ENCODE measurements at regions not wholly inside any gene's neighbourhood (a gene's known extent, or its start where the extent isn't known, plus 50 kb on each side); places are given as distances from the start of the nearest gene placed in this dataset.
"Not testable (repeated sequence)": the region's sequence is repeated elsewhere in the genome, so short reads cannot be mapped to it uniquely, and the experiment has no call there.

DNA sequence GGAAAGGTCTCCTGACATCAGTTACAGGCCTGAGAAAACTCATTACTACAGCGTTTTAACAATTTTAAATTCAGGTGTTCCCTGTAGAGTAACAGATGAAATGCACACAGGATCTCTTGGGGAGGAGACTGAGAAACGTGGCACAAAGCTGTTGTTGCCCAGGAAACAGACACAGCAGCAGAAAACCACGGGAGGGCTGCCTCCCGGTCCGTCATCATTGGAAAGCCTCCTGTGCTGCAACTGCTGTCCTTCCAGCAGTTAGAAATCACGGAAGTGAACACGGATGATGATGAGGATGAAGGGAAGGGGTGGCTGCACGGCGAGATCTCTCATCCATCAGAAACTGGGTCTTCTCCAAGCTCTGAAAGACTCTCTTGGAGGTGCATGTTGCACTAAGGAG lies 94.6 kb upstream of the RNF32 start:
- peak; percentile 28 for DNase-seq

DNA sequence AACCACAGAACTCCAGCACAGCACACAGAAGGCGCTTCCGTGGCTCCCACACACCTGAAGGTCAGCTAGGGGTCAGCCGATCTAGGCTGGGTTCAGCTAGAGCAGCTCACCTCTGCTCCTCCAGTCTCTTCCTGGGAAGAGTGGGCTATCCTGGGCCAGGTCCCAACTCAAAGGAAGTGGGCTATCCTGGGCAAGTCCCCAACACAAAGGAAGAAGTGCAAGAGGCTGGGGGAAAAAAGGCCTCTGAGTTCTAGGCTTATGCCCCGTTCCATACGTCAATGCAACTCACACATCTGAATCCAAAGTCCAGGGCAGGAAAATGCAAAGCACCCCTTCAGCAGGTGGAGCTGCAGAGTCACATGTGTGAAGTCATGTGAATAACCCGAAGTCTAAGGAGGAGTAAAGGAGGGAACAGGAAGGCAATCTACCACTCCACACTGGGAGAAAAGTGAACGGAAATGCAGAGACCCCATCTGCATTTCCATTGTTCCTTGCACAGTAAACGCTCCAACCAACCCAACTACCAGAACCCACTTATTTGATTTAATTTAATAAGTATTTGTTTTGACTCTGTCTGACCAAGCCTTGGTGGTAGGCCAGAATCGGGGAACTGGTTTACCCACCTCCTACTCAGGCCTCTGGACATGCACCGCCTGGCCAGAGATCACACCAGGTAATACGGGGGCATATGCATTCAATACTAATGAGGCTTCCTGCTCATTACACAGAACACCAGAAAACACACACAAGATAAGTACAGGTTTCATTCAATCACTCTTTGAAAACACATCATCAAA lies 95.5 kb upstream of the RNF32 start:
- DNase-seq, result no peak

DNA sequence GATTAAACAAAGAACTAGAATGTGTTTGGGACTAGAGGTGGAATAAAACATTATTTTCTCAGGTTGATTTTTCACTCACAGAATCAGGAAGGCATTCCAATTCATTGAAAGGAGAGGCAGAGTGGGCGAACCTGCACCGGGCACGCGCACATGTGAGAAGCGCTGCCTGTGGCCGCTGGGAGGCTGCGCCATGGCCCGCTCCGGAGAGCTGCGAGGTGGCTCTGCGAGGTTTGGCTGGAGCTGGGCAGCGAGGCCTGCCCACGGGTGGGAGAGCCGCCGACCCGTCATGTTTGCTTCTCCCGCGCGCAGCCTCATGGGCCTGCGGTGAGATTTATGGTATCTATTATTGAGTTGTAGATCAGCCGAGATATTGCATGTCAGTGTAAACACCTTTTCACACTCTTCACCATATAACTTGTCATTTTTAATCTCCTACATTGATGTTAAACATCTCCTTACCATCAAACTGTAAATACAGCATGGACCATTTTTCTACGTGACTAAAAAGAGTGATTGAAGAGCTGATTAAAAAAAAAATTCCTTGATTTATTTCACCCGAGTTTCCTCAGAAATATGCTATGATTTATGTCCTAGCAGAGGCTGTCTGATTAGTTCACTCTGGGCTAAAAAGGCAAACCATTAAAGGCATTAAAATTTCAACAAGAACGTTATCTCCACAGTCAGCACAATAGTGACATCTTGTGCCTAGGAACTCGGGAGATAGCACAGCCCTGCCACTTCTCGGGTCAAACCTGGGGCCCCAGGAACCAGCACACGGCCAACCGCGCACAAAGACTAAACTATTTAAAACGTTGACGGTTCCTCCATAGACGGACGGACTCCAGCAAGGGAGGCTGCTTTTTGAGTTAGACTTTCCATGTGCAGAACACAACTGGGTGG lies 96.6 kb upstream of the RNF32 start:
- no peak for DNase-seq

DNA sequence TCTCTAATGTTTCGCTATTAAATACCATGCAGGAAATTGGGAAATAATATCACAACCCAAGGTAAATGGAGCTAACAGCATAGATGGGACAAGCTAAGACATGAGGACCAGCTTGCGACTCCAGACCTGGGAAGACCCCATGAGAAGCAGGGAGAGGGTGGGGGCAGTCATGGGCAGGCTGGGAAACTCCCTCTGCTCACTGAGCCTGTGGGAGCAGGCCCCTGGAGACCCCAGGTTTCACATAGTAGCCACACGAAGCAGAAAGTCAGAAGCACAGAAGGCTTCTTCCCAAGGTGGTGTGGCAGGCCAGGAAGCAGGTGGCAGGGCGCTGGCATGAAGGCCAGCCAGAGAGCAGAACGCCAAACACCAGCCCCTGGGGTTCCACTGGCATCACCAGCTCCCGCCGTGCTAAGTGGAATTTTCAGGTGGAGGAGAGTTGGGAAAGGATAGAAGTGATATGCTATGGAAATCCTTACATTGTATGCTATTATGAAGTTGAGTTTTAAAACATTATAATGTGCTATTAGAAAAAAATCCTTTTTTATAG lies 99.9 kb upstream of the RNF32 start:
- no peak for DNase-seq

DNA sequence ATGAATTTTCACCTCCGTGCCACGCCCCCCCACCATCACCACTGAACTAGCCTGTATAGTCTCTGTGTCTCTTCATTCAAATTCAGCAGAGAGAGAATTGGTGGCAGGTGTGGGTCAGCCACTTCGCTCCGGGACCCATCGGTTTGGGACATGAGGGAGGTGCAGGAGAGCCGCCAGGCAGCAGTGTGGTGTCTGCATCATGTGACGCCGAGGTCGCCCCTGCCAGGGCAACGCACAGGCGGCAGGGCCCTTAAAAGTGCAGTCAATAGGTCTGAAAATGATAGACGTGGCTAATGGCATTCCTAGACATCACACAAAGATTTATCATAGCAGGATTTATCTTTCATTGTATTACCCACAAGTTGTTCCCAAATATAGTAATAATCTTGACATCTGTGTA lies 100.6 kb upstream of the RNF32 start:
- no peak for DNase-seq

DNA sequence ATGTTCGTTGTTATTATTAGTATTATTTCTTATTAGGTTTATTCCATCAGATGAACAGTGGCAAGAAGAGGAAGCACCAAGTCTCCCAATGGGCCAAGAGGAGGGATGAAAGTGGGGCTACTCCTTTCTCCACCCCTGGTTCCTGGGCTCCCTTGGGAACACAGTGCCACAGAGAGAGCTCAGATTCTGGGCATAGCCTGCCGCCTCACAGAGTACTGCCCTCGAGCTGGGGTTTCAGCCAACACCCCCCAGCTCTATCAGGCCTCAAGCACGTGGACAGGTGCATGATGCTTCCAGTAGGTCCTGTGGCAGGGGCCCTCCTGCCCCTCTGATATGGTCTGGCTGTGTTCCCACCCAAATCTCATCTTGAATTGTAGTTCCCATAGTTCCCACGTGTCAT lies 103.6 kb upstream of the RNF32 start:
- no peak for DNase-seq

DNA sequence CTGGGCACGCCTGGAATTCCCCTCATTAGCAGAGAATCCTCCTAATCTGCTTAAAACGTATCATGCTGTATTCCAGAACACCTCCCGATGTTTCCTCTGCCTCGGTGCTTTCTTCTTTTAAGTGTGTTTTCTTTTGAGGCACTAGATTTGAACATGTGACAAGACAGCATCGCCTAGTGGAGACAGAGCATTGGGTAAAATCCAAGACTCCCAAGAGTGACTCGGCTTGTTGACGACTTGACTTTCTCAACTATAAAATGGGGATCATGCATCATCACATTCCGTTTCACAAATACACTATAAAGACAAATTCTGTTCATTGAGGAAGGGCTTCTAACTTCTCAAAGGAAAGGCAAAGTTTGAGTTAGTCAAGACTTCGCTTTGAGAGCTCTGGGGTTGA lies 105.6 kb upstream of the RNF32 start:
- no peak for DNase-seq

DNA sequence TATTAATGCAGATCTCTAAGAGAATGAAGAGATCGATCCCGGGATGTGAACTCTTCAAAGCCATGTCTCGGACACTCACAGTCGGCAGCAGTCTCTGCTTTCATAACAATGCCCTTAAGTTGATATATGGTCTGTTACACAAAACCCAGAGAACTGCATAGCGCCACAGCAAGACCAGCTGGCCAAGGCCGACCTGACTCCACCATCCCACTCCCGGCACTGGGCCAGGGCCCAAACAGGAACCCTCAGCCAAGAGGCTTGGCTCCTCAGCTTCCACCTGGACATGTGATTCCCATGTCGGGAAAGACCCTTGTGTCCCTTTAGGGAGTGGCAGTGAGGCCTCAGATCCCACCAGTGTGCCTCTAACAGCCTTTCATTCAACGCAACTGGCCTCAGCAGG lies 106.6 kb upstream of the RNF32 start:
- no peak for DNase-seq

DNA sequence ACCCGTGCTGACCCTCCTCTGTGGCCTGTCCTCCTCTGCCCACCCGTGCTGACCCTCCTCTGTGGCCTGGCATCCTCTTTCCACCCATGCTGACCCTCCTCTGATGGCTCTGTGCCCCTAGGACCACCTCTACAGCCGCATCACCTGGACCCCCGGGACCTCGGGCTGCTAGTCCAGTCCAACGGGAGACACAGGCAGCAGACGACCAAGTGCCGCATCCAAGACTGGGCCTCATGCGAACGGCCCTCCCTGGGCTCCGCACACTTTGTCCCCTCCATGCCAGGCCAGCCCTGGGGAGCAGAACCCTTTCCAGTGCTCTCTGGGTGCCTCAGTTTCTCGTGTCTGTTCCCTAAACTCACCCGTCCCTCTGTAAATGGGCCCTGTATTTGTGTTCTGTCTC lies 107.2 kb upstream of the RNF32 start:
- DNase-seq, result no peak

DNA sequence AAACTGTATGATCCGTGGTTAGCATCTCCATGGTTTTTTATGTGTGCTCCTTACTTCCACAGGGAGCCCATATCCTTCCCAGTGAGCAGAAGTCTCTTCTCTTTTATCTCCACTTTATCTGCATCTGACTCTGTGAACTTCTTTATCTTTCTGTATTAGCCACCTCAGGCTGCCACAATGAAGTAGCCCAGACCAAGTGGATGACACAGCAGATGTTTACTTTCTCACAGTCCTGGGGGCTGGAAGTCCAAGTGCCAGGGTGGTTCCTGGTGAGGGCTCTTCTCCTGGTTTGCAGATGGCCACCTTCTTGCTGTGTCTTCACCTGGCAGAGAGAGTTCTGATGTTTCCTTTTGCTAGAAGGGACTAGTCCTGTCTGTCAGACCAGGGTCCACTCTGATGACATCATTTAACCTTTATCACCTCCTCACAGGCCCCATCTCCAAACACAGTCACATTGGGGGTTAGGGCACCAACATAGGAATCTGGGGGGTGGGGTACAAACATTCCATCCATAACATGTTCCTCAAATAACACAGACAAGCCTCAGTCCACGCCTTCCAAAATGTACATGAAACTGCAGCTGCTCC lies 108.5 kb upstream of the RNF32 start:
- no peak for DNase-seq

DNA sequence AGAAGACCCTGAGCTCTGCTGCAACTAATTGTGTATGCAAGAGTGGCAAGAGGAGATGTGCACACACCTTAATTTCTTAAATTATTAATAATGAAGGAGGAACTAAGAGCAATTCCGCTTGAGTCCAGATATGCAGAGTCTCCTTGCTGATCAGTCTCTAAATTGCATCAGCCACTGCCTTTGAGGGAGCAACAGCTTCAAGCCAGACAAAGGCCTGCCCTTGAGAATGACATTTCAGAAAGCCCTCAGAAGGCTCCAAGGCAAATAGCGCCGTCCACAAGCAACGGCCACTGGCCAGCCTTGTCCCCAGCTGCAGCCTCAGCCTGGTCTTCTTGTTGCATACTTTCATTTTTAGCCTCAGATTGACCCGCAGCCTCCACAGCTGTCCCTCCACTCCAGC lies 110.6 kb upstream of the RNF32 start:
- no peak for DNase-seq

DNA sequence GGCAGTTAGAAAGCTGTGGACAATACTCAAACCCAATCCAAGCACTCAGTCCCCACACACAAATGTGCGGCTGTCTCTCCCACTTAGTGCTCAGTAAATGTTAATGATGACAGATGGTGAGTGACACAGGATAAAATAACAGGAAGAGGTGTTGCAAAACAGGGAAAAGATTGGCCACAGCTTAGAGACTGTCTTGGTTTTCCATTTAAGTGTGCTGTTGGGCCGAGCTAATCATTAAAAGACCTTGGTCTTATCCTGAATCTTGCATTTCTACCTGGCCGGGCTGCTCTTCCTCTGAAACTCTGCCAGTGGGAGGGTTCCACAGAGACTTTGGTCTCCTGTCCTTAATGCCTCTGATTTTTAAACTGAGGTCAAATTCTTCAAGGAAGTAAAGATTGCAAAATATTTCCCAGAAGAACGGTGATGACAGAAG lies 113.1 kb upstream of the RNF32 start:
- no peak for DNase-seq

DNA sequence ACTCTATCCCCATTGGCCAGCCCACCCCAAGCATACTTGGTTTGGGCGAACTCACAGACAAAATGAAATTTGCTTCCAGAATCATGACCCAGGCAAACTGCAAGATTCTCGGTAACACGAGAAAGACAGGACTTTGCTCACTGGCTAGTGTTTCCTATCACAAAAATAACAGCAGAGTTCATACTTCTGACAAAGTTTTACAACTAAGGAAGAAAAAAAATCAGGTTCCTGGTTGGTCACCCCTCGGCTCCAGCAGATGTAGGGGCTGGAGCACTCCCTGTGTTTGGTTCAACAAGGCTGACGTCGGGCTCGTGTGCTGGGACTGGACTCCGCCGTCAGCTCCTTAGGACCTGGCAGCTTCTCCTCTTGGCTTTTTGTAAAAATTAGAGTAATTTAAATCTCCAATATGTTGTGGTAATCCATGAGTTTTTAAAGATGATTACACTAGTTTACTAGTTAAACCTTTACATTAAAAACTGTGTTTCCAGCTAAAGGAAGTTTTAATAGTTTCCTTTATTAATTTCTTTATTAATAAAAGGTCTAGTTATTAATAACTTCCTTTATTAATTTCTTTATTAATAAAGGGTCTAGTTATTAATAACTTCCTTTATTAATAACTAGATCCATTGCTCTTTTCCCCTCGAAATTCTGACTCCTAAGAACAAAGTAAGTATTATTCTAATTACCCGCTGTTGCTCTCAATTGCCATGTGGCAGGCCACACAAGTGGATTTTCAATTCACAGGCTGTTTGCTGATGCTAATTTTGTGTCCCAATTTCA lies 115.6 kb upstream of the RNF32 start:
- DNase-seq, result no peak

DNA sequence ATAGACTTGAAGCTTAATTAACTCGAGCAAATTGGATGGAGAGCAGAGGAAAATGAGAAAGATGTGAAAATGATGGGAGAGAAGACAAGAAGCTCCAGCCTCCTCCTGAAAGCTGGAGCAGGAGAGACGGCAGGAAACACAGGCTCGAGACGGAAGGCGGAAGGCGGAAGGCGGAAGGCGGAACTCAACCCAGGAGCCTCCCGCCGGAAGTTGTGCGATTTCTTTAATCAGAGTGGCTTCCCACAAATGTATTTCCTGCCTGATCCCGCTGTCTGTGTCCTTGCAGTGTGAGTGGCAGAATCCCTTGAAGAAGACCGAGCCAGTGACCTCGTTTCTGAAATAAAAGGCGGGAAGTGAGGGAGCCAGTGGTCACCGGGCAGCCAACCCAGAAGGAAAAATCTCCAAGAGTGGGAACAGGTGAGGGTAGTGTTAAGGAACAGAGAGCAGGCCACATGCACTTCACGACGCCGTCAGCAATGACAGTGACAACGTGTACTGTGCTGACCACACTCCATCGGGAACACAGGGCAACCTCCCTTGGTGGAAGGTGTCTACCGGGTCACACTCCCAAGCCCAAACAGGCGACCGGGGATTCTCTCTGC lies 117.0 kb upstream of the RNF32 start:
- no peak for DNase-seq

DNA sequence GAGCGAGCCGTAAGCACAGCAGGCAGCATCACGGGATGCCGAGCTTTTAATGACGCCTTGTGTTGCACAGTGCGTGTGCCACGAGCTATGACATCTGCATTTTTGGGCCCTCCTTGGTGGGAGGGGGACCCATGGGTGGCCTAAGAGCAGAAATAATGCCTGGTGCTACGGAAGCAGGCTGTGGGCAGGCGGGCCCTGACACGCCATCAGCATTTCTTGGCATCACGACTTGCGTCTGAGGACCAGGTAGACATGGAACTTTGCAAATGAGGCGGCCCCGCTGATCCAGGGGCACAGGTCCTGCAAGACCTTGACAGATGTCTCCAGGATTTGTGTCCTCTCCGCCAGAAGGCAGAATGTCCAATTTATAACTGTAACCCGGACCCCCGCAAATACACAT lies 117.8 kb upstream of the RNF32 start:
- DNase-seq, result no peak

DNA sequence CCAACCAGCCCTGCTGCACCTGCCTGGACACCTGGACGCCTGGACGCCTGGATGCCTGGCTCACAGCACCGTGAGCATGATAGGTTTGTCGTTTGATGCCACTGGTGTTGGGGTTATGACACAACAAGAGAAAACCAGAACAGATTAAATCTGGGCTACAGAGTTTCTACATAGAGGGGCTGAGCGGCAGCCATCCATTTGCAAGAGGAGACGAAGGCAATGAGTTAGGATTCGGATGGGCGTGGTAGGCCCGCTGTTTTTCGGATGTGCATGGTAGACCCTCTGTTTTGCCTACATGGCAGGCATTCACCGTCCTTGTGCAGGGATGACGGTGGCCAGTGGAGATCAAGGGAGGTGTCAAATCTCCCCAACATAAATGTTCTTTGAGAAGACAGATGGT lies 121.5 kb upstream of the RNF32 start:
- DNase-seq, result no peak

DNA sequence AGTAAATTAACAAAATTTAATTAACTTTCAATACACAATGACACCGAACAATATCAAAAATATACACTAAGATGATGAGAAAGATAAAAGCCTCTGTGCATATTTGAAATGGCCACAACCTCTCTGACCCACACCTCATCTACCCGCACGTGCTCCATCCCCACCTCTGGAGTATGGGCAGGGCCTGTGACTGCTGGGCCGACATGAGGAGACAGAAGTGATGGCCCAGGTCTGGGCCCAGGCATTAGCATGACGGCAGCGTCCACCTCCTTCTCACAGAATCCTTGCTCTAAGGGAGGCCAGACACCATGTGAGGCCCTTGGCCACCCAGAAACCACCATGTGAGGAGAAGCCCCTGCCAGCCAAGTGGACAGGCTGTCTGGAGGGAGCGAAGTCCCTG lies 122.1 kb upstream of the RNF32 start:
- no peak for DNase-seq

DNA sequence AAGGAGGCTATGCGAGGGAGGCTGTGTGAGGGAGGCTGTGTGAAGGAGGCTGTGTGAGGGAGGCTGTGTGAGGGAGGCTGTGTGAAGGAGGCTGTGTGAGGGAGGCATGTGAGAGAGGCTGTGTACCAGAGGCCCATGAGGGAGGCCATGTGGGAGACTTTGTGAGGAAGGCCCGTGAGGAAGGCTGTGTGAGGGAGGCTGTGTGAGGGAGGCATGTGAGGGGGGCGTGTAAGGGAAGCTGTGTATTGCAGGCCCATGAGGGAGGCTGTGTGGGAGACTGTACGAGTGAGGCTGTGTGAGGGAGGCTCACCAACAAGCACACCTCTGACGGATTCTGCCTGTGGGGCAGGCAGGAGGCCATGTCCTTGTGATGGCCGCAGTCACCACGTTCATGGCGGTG lies 122.7 kb upstream of the RNF32 start:
- DNase-seq, result not testable (repeated sequence)

DNA sequence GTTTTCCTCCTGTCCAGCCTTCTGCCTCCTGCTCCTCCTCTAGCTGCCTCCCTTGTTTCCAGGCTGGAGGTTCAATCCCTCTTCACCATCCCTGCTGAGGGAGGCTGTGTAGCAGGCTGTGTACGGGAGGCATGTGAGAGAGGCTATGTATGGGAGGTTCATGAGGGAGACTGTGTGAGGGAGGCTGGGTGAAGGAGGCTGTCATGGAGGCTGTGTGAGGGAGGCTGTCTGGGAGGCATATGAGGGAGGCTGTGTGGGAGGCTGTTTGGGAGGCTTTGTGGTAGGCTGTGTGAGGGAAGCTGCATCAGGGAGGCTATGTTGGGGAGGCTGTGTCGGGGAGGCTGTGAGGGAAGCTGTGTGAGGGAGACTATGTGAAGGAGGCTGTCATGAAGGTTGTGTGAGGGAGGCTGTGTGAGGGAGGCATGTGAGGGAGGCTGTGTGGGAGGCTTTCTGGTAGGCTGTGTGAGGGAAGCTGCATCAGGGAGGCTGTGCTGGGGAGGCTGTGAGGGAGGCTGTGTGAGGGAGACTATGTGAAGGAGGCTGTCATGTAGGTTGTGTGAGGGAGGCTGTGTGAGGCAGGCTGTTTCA lies 123.7 kb upstream of the RNF32 start:
- no peak for DNase-seq

DNA sequence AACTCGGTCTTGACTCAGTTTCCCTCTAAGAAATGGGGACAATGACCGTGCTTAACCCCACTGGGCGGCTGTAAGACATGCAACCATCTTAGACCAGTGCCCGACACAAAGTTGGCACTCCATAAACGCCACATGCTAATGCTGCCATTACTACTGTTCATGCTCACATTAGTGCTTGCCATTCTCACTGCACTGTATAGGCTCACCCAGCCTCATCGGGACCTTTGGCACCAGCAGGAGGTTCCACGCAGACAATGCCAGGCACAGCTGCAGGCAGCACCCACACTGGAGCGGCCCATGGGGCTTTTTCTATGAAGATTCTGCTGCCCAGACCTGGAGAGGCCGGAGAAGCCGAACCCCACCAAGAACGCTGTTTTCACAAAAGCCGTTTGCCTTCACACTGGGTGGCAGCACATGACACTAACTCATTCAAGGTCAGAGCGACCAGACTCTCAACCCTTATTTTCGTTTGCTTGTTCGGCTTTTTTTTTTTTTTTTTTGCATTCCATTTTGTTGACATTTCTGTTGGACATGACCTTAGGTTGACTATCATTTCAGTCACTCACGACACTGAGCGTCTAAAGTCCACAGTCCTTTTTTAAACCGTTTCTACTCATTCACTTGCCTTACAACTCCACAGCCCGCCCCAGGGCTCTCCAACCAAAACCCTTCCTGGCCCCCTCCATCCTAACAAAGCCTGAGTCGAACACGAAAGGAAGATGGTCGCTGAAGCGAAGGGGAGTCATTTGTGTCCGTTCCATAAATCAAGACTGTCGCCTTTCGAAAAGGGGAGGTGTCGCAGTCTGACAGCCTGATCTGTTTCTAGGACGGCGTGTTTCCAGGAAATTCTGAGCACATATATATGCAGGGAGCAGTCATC lies 124.4 kb upstream of the RNF32 start:
- no peak for DNase-seq

DNA sequence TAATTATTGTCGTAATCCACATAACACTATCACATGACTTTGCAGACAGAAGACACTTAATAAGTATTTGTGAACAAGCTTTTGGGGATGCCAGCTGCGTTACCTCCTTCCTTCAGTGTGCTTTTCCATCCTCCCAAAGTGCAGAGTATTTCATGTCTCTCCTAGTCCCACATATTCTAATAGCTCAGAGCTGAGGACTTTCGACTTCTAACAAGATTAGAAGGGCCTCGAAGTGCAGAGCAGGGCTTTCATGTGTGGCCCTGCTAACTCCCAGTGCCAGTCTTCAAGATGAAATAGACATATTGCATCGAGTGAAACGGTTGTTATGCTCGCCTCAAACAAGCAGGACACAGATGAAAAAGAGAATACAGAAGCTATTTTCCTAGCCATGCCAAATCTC lies 125.7 kb upstream of the RNF32 start:
- no peak for DNase-seq
